ENCODE measurements at regions not wholly inside any gene's neighbourhood (a gene's known extent, or its start where the extent isn't known, plus 50 kb on each side); places are given as distances from the start of the nearest gene placed in this dataset.
"Not testable (repeated sequence)": the region's sequence is repeated elsewhere in the genome, so short reads cannot be mapped to it uniquely, and the experiment has no call there.

- H3K27me3 ChIP-seq (ENCODE audit: insufficient read depth, low read length), result no peaks in the 10 kb centered on the region
- H3K9me3 ChIP-seq (ENCODE audit: low read depth, low read length), result no peaks in the 10 kb centered on the region
- H3K4me1 ChIP-seq (ENCODE audit: insufficient read depth, low read length), result no peaks in the 10 kb centered on the region
- no peak overlapping the region for H3K4me3 ChIP-seq (ENCODE audit: low read length)
Observed at GRCh38 chr7:130789436-130789835, 55.4 kb upstream of the KLF14 start.

GRCh38 chr7:130791746-130792145 lies 57.7 kb upstream of the KLF14 start:
- H3K9me3 ChIP-seq (ENCODE audit: low read depth, low read length), result no peaks in the 10 kb centered on the region
- H3K27me3 ChIP-seq (ENCODE audit: insufficient read depth, low read length), result no peaks in the 10 kb centered on the region
- no peaks in the 10 kb centered on the region for H3K4me1 ChIP-seq (ENCODE audit: insufficient read depth, low read length)
- H3K4me3 ChIP-seq (ENCODE audit: low read length), result no peak overlapping the region

GRCh38 chr7:130793855-130794618 lies 60.0 kb upstream of the KLF14 start:
- Histone ChIP-seq H3K4me1 (ENCODE audit: insufficient read depth, low read length) (no peaks in the 10 kb centered on the region), H3K27me3 (ENCODE audit: insufficient read depth, low read length) (no peaks in the 10 kb centered on the region), H3K9me3 (ENCODE audit: low read depth, low read length) (no peaks in the 10 kb centered on the region), H3K4me3 (ENCODE audit: low read length) (no peak overlapping the region)

GRCh38 chr7:130794619-130794922 lies 60.6 kb upstream of the KLF14 start:
- H3K27me3 ChIP-seq (ENCODE audit: insufficient read depth, low read length), result no peaks in the 10 kb centered on the region
- no peaks in the 10 kb centered on the region for H3K9me3 ChIP-seq (ENCODE audit: low read depth, low read length)
- no peak overlapping the region for H3K4me3 ChIP-seq (ENCODE audit: low read length)
- no peaks in the 10 kb centered on the region for H3K4me1 ChIP-seq (ENCODE audit: insufficient read depth, low read length)

- H3K4me3 ChIP-seq (ENCODE audit: low read length); H3K27me3 ChIP-seq (ENCODE audit: insufficient read depth, low read length); H3K4me1 ChIP-seq (ENCODE audit: insufficient read depth, low read length); H3K9me3 ChIP-seq (ENCODE audit: low read depth, low read length): not testable (repeated sequence)
Observed at GRCh38 chr7:130796425-130796824, 62.4 kb upstream of the KLF14 start.

- H3K27me3 ChIP-seq (ENCODE audit: insufficient read depth, low read length), result no peaks in the 10 kb centered on the region
- H3K9me3 ChIP-seq (ENCODE audit: low read depth, low read length), result no peaks in the 10 kb centered on the region
- no peaks in the 10 kb centered on the region for H3K4me1 ChIP-seq (ENCODE audit: insufficient read depth, low read length)
- H3K4me3 ChIP-seq (ENCODE audit: low read length), result no peak overlapping the region
Observed at GRCh38 chr7:130803127-130803526, 69.1 kb upstream of the KLF14 start.

- H3K4me1 ChIP-seq (ENCODE audit: insufficient read depth, low read length), result no peaks in the 10 kb centered on the region
- no peaks in the 10 kb centered on the region for H3K9me3 ChIP-seq (ENCODE audit: low read depth, low read length)
- no peak overlapping the region for H3K4me3 ChIP-seq (ENCODE audit: low read length)
- no peaks in the 10 kb centered on the region for H3K27me3 ChIP-seq (ENCODE audit: insufficient read depth, low read length)
Observed at GRCh38 chr7:130804220-130804619, 70.2 kb upstream of the KLF14 start.

GRCh38 chr7:130812819-130813218 lies 78.8 kb upstream of the KLF14 start:
- not testable (repeated sequence) for H3K9me3 ChIP-seq (ENCODE audit: low read depth, low read length); H3K4me1 ChIP-seq (ENCODE audit: insufficient read depth, low read length); H3K4me3 ChIP-seq (ENCODE audit: low read length); H3K27me3 ChIP-seq (ENCODE audit: insufficient read depth, low read length)

GRCh38 chr7:130814778-130815335 lies 80.8 kb upstream of the KLF14 start:
- no peaks in the 10 kb centered on the region for H3K4me1 ChIP-seq (ENCODE audit: insufficient read depth, low read length)
- no peaks in the 10 kb centered on the region for H3K9me3 ChIP-seq (ENCODE audit: low read depth, low read length)
- H3K27me3 ChIP-seq (ENCODE audit: insufficient read depth, low read length), result no peaks in the 10 kb centered on the region
- no peak overlapping the region for H3K4me3 ChIP-seq (ENCODE audit: low read length)

GRCh38 chr7:130818056-130818455 lies 84.0 kb upstream of the KLF14 start:
- no peaks in the 10 kb centered on the region for H3K4me1 ChIP-seq (ENCODE audit: insufficient read depth, low read length)
- H3K9me3 ChIP-seq (ENCODE audit: low read depth, low read length), result no peaks in the 10 kb centered on the region
- no peak overlapping the region for H3K4me3 ChIP-seq (ENCODE audit: low read length)
- no peaks in the 10 kb centered on the region for H3K27me3 ChIP-seq (ENCODE audit: insufficient read depth, low read length)

GRCh38 chr7:130821864-130822263 lies 87.9 kb upstream of the KLF14 start:
- peaks cover 19% of the 10 kb centered on the region for H3K9me3 ChIP-seq (ENCODE audit: low read depth, low read length)
- H3K4me3 ChIP-seq (ENCODE audit: low read length), result no peak overlapping the region
- peaks cover 6% of the 10 kb centered on the region for H3K27me3 ChIP-seq (ENCODE audit: insufficient read depth, low read length)
- no peaks in the 10 kb centered on the region for H3K4me1 ChIP-seq (ENCODE audit: insufficient read depth, low read length)

- peaks cover 26% of the 10 kb centered on the region for H3K9me3 ChIP-seq (ENCODE audit: low read depth, low read length)
- H3K4me1 ChIP-seq (ENCODE audit: insufficient read depth, low read length), result no peaks in the 10 kb centered on the region
- H3K27me3 ChIP-seq (ENCODE audit: insufficient read depth, low read length), result peaks cover 6% of the 10 kb centered on the region
- no peak overlapping the region for H3K4me3 ChIP-seq (ENCODE audit: low read length)
Observed at GRCh38 chr7:130822642-130823041, 88.6 kb upstream of the KLF14 start.

- peaks cover 6% of the 10 kb centered on the region for H3K27me3 ChIP-seq (ENCODE audit: insufficient read depth, low read length)
- no peaks in the 10 kb centered on the region for H3K4me1 ChIP-seq (ENCODE audit: insufficient read depth, low read length)
- peaks cover 31% of the 10 kb centered on the region for H3K9me3 ChIP-seq (ENCODE audit: low read depth, low read length)
Observed at GRCh38 chr7:130823060-130823459, 89.1 kb upstream of the KLF14 start.

GRCh38 chr7:130825819-130826218 lies 91.8 kb upstream of the KLF14 start:
- Histone ChIP-seq H3K27me3 (ENCODE audit: insufficient read depth, low read length) (peaks cover 6% of the 10 kb centered on the region), H3K9me3 (ENCODE audit: low read depth, low read length) (peaks cover 34% of the 10 kb centered on the region), H3K4me1 (ENCODE audit: insufficient read depth, low read length) (no peaks in the 10 kb centered on the region), H3K4me3 (ENCODE audit: low read length) (no peak overlapping the region)

More at GRCh38 chr7:130823060-130823459, 89.1 kb upstream of the KLF14 start:
- no peak overlapping the region for H3K4me3 ChIP-seq (ENCODE audit: low read length)

- Histone ChIP-seq H3K4me1 (ENCODE audit: insufficient read depth, low read length) (no peaks in the 10 kb centered on the region), H3K9me3 (ENCODE audit: low read depth, low read length) (peaks cover 34% of the 10 kb centered on the region), H3K27me3 (ENCODE audit: insufficient read depth, low read length) (peaks cover 6% of the 10 kb centered on the region), H3K4me3 (ENCODE audit: low read length) (no peak overlapping the region)
Observed at GRCh38 chr7:130829415-130829814, 95.4 kb upstream of the KLF14 start.

- Histone ChIP-seq H3K27me3 (ENCODE audit: insufficient read depth, low read length) (no peaks in the 10 kb centered on the region), H3K4me3 (ENCODE audit: low read length) (no peak overlapping the region), H3K9me3 (ENCODE audit: low read depth, low read length) (peaks cover 21% of the 10 kb centered on the region), H3K4me1 (ENCODE audit: insufficient read depth, low read length) (no peaks in the 10 kb centered on the region)
Observed at GRCh38 chr7:130831322-130831721, 97.3 kb upstream of the KLF14 start.

Measured in mononuclear cell (primary cell).